NB4 (cell line): ENCODE measurements at regions not wholly inside any gene's neighbourhood (a gene's known extent, or its start where the extent isn't known, plus 50 kb on each side); places are given as distances from the start of the nearest gene placed in this dataset.

Experiments used
- POLR2A ChIP-seq: IDR thresholded peaks from 2 replicates; pipeline ENCODE4 v1.6.1; 2011; ENCODE audit warnings: mild to moderate bottlenecking; ENCODE audit not compliant: insufficient read length; ENCODE audit errors: extremely low read depth
- TF ChIP-seq, protein P1 (sequence below): IDR thresholded peaks from one replicate; pipeline ENCODE4 v1.5.1; 2012; ENCODE audit warnings: low read depth, low read length
- TF ChIP-seq, protein P2 (sequence below): IDR thresholded peaks from 2 replicates; pipeline ENCODE4 v1.6.1; 2011; ENCODE audit warnings: low read depth, low read length

DNA sequence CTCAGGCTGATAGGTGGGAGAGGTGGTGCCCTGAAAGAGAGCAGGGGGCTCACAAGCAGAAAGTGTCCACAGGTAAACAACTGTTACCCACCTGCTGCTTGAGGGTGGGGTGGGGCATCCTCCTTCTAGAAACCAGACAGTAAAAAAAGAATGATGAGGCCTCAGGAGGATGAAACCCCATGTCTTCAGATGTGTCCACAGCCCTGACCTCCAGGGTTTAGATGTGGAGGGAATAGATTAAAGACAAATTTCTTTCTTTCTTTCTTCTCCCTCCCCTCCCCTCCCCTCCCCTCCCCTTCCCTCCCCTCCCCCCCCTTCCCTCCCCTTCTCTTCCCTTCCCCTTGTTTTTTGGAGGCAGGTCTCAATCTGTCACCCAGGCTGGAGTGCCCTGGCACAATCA lies 333.5 kb upstream of the NUPR2 start:
- TF ChIP-seq, protein P1, sequence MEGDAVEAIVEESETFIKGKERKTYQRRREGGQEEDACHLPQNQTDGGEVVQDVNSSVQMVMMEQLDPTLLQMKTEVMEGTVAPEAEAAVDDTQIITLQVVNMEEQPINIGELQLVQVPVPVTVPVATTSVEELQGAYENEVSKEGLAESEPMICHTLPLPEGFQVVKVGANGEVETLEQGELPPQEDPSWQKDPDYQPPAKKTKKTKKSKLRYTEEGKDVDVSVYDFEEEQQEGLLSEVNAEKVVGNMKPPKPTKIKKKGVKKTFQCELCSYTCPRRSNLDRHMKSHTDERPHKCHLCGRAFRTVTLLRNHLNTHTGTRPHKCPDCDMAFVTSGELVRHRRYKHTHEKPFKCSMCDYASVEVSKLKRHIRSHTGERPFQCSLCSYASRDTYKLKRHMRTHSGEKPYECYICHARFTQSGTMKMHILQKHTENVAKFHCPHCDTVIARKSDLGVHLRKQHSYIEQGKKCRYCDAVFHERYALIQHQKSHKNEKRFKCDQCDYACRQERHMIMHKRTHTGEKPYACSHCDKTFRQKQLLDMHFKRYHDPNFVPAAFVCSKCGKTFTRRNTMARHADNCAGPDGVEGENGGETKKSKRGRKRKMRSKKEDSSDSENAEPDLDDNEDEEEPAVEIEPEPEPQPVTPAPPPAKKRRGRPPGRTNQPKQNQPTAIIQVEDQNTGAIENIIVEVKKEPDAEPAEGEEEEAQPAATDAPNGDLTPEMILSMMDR, result no peak
- TF ChIP-seq, protein P2, sequence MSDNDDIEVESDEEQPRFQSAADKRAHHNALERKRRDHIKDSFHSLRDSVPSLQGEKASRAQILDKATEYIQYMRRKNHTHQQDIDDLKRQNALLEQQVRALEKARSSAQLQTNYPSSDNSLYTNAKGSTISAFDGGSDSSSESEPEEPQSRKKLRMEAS, result no peak
- TF ChIP-seq POLR2A, result no peak
